ENCODE measurements at regions not wholly inside any gene's neighbourhood (a gene's known extent, or its start where the extent isn't known, plus 50 kb on each side); places are given as distances from the start of the nearest gene placed in this dataset.

- ChIA-PET CTCF (ENCODE audit: low intra/inter-chr PET ratio, low total read pairs) (no interaction called here), POLR2A (no interaction called here)
- Histone ChIP-seq H2AFZ (ENCODE audit: low read length) (no peak overlapping the region), H3K27ac (ENCODE audit: extremely low read length, insufficient read depth, low read length) (no peak overlapping the region), H3K4me2 (ENCODE audit: low read depth, low read length) (no peak overlapping the region), H3K4me1 (ENCODE audit: insufficient read depth, low read length) (no peaks in the 10 kb centered on the region), H3K9me3 (ENCODE audit: low read length) (no peaks in the 10 kb centered on the region), H4K20me1 (ENCODE audit: insufficient read depth, low read length) (no peaks in the 10 kb centered on the region), H3K36me3 (replicated peaks in 1 of 2; ENCODE audit: control insufficient read depth in 1 of 2, insufficient read depth in 2 of 2, low read length in 2 of 2) (no peaks in the 10 kb centered on the region), H3K79me2 (ENCODE audit: insufficient read depth, low read length) (no peaks in the 10 kb centered on the region), H3K27me3 (ENCODE audit: control insufficient read depth in 1 of 2, insufficient read depth in 2 of 2, low read length in 2 of 2) (peaks cover 0 to 1% of the 10 kb centered on the region in 2 experiments; a peak in 1 of 5 replicates), H3K9ac (ENCODE audit: insufficient read depth, low read depth, low read length) (no peak overlapping the region), H3K4me3 (replicated peaks in 1 of 3; ENCODE audit: insufficient read depth in 1 of 3, low read depth in 2 of 3, low read length in 3 of 3) (no peak overlapping the region)
- BruUV-seq (replicated peaks) = no TSS peak
- no peak for ATAC-seq
- intact Hi-C loops (cut with micrococcal nuclease; ENCODE audit: unreplicated experiment) (no loop called here), in situ Hi-C loops (cut with HindIII; ENCODE audit: extremely low pct_ligation_motif_present, low pct_unique_long_range_greater_than_20kb) (no loop called here)
- 40% methylated on average over 10 of the region's 10 CpGs for WGBS (ENCODE audit: low lambda C conversion rate)
- DNase-seq (ENCODE audit: low spot score) = no peak
- FAIRE-seq = no peak
- TF ChIP-seq BCLAF1 (IDR thresholded peaks at IDR 0.05) (no peak), LBX2 (CRISPR knock-in tag; IDR thresholded peaks at IDR 0.05; ENCODE audit: borderline replicate concordance) (no peak), ZBTB2 (CRISPR knock-in tag; IDR thresholded peaks at IDR 0.05; ENCODE audit: low read depth) (no peak), ZNF570 (CRISPR knock-in tag; IDR thresholded peaks at IDR 0.05; ENCODE audit: borderline replicate concordance) (no peak), PHB2 (IDR thresholded peaks at IDR 0.05; ENCODE audit: partially characterized antibody) (no peak), ATF2 (CRISPR knock-in tag; IDR thresholded peaks at IDR 0.05) (no peak), ZNF629 (CRISPR knock-in tag; conservative IDR thresholded peaks at IDR 0.05) (no peak), NBN (conservative IDR thresholded peaks at IDR 0.05) (no peak), REST (IDR thresholded peaks at IDR 0.05; ENCODE audit: borderline replicate concordance in 1 of 2, low read depth in 1 of 2, low read length in 2 of 2) (no peak), MYC (CRISPR knock-in tag; IDR thresholded peaks at IDR 0.05; ENCODE audit: borderline replicate concordance) (no peak), ZXDC (CRISPR knock-in tag; IDR thresholded peaks at IDR 0.05) (no peak), NR2F6 (IDR thresholded peaks at IDR 0.05) (no peak), NR2F6 (CRISPR knock-in tag; IDR thresholded peaks at IDR 0.05) (no peak)
These were observed 108.5 kb downstream of the MAF start for GRCh38 chr16:79492036-79492435.
